ENCODE measurements at regions not wholly inside any gene's neighbourhood (a gene's known extent, or its start where the extent isn't known, plus 50 kb on each side); places are given as distances from the start of the nearest gene placed in this dataset.

- no peak for TF ChIP-seq EZH2 (optimal IDR thresholded peaks at IDR 0.05; ENCODE audit: low read depth, low read length)
- TF ChIP-seq CTCF (IDR thresholded peaks at IDR 0.05; ENCODE audit: low read length) = no peak
- TF ChIP-seq EZH2phosphoT487 (IDR thresholded peaks at IDR 0.05; ENCODE audit: low read length) = no peak
- H4K20me1 ChIP-seq (ENCODE audit: insufficient read depth, low read length) = no peaks in the 10 kb centered on the region
- no peak overlapping the region for H3K4me2 ChIP-seq (ENCODE audit: low read depth, low read length)
- H3K9ac ChIP-seq (ENCODE audit: low read length) = no peak overlapping the region
- no peak for DNase-seq
- H3K4me1 ChIP-seq (ENCODE audit: low read length) = no peaks in the 10 kb centered on the region
- no peaks in the 10 kb centered on the region for H3K79me2 ChIP-seq (ENCODE audit: low read length)
- no peaks in the 10 kb centered on the region for H3K9me2 ChIP-seq (replicated peaks; ENCODE audit: insufficient read depth, low read length)
- no peaks in the 10 kb centered on the region for H3K36me3 ChIP-seq (replicated peaks; ENCODE audit: insufficient read depth, low read length)
- H3K4me3 ChIP-seq (ENCODE audit: low read length) = no peak overlapping the region
- H3K27me3 ChIP-seq (replicated peaks; ENCODE audit: insufficient read depth, low read length) = no peaks in the 10 kb centered on the region
- H3K9me3 ChIP-seq (replicated peaks; ENCODE audit: insufficient read depth, low read length) = no peaks in the 10 kb centered on the region
- H2AFZ ChIP-seq (ENCODE audit: low read length) = no peak overlapping the region
- no peak overlapping the region for H3K27ac ChIP-seq (ENCODE audit: low read length)
- no peaks in the 10 kb centered on the region for H3F3A ChIP-seq (ENCODE audit: insufficient read depth, low read length)
Observed at GRCh38 chr3:124315215-124316033, 323.5 kb upstream of the ROPN1 start.

GRCh38 chr3:124316034-124316287, 324.0 kb upstream of the ROPN1 start:
- no peak overlapping the region for H3K9ac ChIP-seq (ENCODE audit: low read length)
- H3K36me3 ChIP-seq (replicated peaks; ENCODE audit: insufficient read depth, low read length) = no peaks in the 10 kb centered on the region
- no peak for TF ChIP-seq EZH2 (optimal IDR thresholded peaks at IDR 0.05; ENCODE audit: low read depth, low read length)
- no peak for TF ChIP-seq EZH2phosphoT487 (IDR thresholded peaks at IDR 0.05; ENCODE audit: low read length)
- TF ChIP-seq CTCF (IDR thresholded peaks at IDR 0.05; ENCODE audit: low read length) = no peak
- H3K27ac ChIP-seq (ENCODE audit: low read length) = no peak overlapping the region
- no peaks in the 10 kb centered on the region for H3K4me1 ChIP-seq (ENCODE audit: low read length)
- DNase-seq = no peak
- no peaks in the 10 kb centered on the region for H3K9me3 ChIP-seq (replicated peaks; ENCODE audit: insufficient read depth, low read length)
- no peak overlapping the region for H2AFZ ChIP-seq (ENCODE audit: low read length)
- no peaks in the 10 kb centered on the region for H3K79me2 ChIP-seq (ENCODE audit: low read length)
- no peaks in the 10 kb centered on the region for H3K9me2 ChIP-seq (replicated peaks; ENCODE audit: insufficient read depth, low read length)
- no peaks in the 10 kb centered on the region for H3K27me3 ChIP-seq (replicated peaks; ENCODE audit: insufficient read depth, low read length)
- H4K20me1 ChIP-seq (ENCODE audit: insufficient read depth, low read length) = no peaks in the 10 kb centered on the region
- no peaks in the 10 kb centered on the region for H3F3A ChIP-seq (ENCODE audit: insufficient read depth, low read length)
- no peak overlapping the region for H3K4me2 ChIP-seq (ENCODE audit: low read depth, low read length)
- H3K4me3 ChIP-seq (ENCODE audit: low read length) = no peak overlapping the region

- no peak for DNase-seq
- no peaks in the 10 kb centered on the region for H3K27me3 ChIP-seq (replicated peaks; ENCODE audit: insufficient read depth, low read length)
- H3K79me2 ChIP-seq (ENCODE audit: low read length) = no peaks in the 10 kb centered on the region
- H3K9ac ChIP-seq (ENCODE audit: low read length) = no peak overlapping the region
- no peak overlapping the region for H2AFZ ChIP-seq (ENCODE audit: low read length)
- H3K9me3 ChIP-seq (replicated peaks; ENCODE audit: insufficient read depth, low read length) = no peaks in the 10 kb centered on the region
- H4K20me1 ChIP-seq (ENCODE audit: insufficient read depth, low read length) = no peaks in the 10 kb centered on the region
- H3K27ac ChIP-seq (ENCODE audit: low read length) = no peak overlapping the region
- H3K4me3 ChIP-seq (ENCODE audit: low read length) = no peak overlapping the region
- no peak overlapping the region for H3K4me2 ChIP-seq (ENCODE audit: low read depth, low read length)
- no peaks in the 10 kb centered on the region for H3F3A ChIP-seq (ENCODE audit: insufficient read depth, low read length)
- H3K4me1 ChIP-seq (ENCODE audit: low read length) = no peaks in the 10 kb centered on the region
- H3K36me3 ChIP-seq (replicated peaks; ENCODE audit: insufficient read depth, low read length) = no peaks in the 10 kb centered on the region
- no peak for TF ChIP-seq EZH2 (optimal IDR thresholded peaks at IDR 0.05; ENCODE audit: low read depth, low read length)
- TF ChIP-seq CTCF (IDR thresholded peaks at IDR 0.05; ENCODE audit: low read length) = no peak
- no peak for TF ChIP-seq EZH2phosphoT487 (IDR thresholded peaks at IDR 0.05; ENCODE audit: low read length)
- H3K9me2 ChIP-seq (replicated peaks; ENCODE audit: insufficient read depth, low read length) = no peaks in the 10 kb centered on the region
Observed at GRCh38 chr3:124318014-124318413, 326.1 kb upstream of the ROPN1 start.
